ENCODE measurements at regions not wholly inside any gene's neighbourhood (a gene's known extent, or its start where the extent isn't known, plus 50 kb on each side); places are given as distances from the start of the nearest gene placed in this dataset.

DNA sequence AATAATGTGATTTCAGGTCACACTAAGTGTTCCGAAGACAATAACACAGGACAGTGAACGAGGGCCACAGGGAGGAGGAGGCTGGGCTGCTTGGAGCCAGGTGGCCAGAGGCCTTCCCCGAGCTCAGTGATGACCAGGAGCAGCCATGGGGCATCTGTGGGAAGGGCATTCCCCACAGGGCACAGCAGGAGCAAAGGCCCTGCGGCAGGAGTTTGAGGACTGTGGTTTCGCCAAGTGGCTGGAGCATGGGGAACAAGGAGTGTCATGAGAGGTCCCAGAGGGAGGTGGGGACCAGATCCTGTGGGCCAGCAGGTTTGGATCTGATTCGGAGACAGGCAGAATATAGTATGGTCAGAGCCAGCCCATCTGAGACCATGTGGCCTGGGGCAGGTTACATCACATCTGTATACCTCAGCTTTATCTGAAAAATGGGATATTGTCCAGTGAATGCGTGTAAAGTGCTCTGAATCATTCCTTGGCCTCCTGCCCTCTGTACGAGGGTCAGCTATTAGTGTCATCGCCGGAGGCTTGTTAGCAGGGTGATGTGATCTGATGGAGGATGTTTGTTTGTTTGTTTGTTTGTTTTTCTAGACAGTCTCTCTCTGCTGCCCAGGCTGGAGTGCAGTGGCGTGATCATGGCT is 176.8 kb downstream of the KATNIP start:
- no peak for TF ChIP-seq CTCF (IDR thresholded peaks at IDR 0.05)
- TF ChIP-seq POLR2A (IDR thresholded peaks at IDR 0.05) = no peak

All from heart left ventricle (tissue), 13 donors.